ENCODE measurements at regions not wholly inside any gene's neighbourhood (a gene's known extent, or its start where the extent isn't known, plus 50 kb on each side); places are given as distances from the start of the nearest gene placed in this dataset.

DNA sequence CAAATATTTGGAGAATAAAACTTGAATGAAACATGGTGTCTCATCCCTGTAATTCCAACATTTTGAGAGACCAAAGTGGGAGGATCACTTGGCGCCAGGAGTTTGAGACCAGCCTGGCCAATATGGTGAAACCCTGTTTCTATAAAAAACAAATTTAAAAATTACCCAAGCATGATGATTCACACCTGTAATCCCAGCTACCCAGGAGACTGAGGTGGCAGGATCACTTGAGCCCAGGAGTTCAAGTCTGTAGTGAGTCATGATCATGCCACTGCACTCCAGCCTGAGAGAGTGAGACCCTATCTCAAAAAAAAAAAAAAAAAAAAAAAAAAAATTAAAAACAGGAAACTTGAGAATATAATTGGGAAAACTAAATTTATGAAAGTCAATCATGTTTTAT, 481.1 kb downstream of the SEMA3D start:
- no peaks in the 10 kb centered on the region for H3K36me3 ChIP-seq (ENCODE audit: low read depth, missing control alignments)
- no peak overlapping the region for H3K4me3 ChIP-seq
- H3K27me3 ChIP-seq, result no peaks in the 10 kb centered on the region
- intact Hi-C loops (cut with DNase I; ENCODE audit: low total_unique reads), result no loop called here
- no peak for TF ChIP-seq POLR2A (IDR thresholded peaks at IDR 0.05)
- TF ChIP-seq, protein P1, sequence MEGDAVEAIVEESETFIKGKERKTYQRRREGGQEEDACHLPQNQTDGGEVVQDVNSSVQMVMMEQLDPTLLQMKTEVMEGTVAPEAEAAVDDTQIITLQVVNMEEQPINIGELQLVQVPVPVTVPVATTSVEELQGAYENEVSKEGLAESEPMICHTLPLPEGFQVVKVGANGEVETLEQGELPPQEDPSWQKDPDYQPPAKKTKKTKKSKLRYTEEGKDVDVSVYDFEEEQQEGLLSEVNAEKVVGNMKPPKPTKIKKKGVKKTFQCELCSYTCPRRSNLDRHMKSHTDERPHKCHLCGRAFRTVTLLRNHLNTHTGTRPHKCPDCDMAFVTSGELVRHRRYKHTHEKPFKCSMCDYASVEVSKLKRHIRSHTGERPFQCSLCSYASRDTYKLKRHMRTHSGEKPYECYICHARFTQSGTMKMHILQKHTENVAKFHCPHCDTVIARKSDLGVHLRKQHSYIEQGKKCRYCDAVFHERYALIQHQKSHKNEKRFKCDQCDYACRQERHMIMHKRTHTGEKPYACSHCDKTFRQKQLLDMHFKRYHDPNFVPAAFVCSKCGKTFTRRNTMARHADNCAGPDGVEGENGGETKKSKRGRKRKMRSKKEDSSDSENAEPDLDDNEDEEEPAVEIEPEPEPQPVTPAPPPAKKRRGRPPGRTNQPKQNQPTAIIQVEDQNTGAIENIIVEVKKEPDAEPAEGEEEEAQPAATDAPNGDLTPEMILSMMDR (IDR thresholded peaks at IDR 0.05), result no peak
- no peak overlapping the region for H3K27ac ChIP-seq
- DNase-seq, result no peak
- no peaks in the 10 kb centered on the region for H3K4me1 ChIP-seq
- no peaks in the 10 kb centered on the region for H3K9me3 ChIP-seq
- 100% methylated on average over 1 of the region's 1 CpG for WGBS, 2 donors

DNA sequence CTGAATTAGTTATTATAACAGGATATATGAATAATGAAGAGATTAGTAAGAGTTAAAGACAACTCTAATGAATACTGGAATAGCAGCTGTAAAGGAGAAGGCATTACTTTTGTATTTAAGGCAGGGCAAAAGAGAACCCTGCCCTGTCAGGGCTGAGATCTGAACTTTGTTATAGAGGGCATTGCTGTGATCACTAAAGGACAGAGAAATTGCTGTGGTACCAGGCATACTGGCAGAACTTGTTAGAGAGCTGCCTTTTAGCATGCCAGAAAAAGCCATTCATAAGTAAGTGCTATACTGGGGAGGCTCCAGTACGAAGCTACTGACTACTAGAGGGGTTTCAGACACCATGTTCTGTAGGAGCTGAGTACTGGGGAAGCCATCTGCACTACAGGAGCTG, 481.8 kb downstream of the SEMA3D start:
- H3K27ac ChIP-seq, result no peak overlapping the region
- no peaks in the 10 kb centered on the region for H3K36me3 ChIP-seq (ENCODE audit: low read depth, missing control alignments)
- DNase-seq, result no peak
- H3K4me3 ChIP-seq, result no peak overlapping the region
- TF ChIP-seq POLR2A (IDR thresholded peaks at IDR 0.05), result no peak
- TF ChIP-seq, protein P1 (IDR thresholded peaks at IDR 0.05), result no peak
- intact Hi-C loops (cut with DNase I; ENCODE audit: low total_unique reads), result no loop called here
- no peaks in the 10 kb centered on the region for H3K4me1 ChIP-seq
- H3K9me3 ChIP-seq, result no peaks in the 10 kb centered on the region
- 86 to 88% methylated on average over 1 of the region's 1 CpG for WGBS, 2 donors
- H3K27me3 ChIP-seq, result no peaks in the 10 kb centered on the region

DNA sequence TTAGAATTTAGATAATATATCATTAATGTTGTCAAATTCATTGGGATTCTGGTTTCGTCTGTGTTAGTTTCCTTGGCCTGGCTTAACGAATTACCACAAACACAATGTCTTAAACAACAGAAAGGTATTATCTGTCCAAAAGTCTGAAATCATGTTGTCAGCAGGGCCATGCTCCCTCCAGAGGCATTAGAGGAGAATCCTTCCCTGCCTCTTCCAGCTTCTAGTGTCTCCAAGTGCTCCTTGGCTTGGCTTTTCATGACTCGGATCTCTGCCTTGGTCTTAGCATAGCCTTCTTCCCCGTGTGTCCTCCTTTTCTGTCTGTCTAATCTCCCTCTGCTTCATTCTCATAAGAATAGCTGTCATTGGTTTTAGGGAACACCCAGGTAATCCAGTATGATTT, 482.5 kb downstream of the SEMA3D start:
- H3K4me1 ChIP-seq, result no peaks in the 10 kb centered on the region
- intact Hi-C loops (cut with DNase I; ENCODE audit: low total_unique reads), result no loop called here
- DNase-seq, result no peak
- no peaks in the 10 kb centered on the region for H3K36me3 ChIP-seq (ENCODE audit: low read depth, missing control alignments)
- H3K9me3 ChIP-seq, result no peaks in the 10 kb centered on the region
- H3K27ac ChIP-seq, result no peak overlapping the region
- H3K27me3 ChIP-seq, result no peaks in the 10 kb centered on the region
- TF ChIP-seq, protein P1 (IDR thresholded peaks at IDR 0.05), result no peak
- TF ChIP-seq POLR2A (IDR thresholded peaks at IDR 0.05), result no peak
- H3K4me3 ChIP-seq, result no peak overlapping the region
- 81 to 89% methylated on average over 4 of the region's 4 CpGs for WGBS, 2 donors

DNA sequence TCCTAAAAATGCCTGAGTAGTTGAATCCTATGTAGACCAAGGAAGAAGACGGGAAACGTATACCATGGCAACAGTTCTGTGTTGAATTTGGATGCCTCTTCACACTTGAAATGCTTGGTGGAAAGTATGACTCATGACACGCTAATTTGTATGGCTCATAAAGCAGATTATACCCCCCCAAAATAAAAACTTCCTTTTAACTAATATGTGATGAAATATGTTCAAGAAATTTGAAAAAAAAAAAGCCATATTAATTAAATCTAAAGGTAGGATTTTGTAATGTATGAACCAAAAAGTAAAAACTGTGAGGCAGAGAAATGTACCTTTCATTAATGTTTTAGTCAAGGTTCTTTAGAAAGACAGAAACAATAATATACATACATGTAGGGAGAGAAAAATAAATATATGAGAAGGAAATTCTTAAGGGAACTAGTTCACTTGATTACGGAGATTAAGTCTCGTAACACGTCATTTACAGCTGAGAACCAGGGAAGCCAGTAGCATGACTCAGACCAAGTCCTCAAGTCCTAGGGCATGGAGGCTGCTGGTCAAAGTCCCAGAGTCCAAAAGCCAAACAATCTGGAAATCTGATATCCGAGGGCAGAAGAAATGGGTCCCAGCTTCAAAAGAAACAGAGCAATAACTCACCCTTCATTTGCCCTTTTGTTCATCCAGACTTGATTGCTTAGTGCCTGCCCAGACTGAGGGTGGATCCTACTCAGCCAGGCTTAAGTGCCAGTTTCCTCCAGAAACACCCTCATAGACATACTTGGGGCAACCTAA, 485.1 kb downstream of the SEMA3D start:
- Histone ChIP-seq H3K4me1 (no peaks in the 10 kb centered on the region), H3K9me3 (no peaks in the 10 kb centered on the region), H3K27me3 (no peaks in the 10 kb centered on the region), H3K27ac (no peak overlapping the region), H3K36me3 (ENCODE audit: low read depth, missing control alignments) (no peaks in the 10 kb centered on the region), H3K4me3 (no peak overlapping the region)
- no peak for DNase-seq
- TF ChIP-seq POLR2A (IDR thresholded peaks at IDR 0.05), result no peak
- TF ChIP-seq, protein P1 (IDR thresholded peaks at IDR 0.05), result no peak
- intact Hi-C loops (cut with DNase I; ENCODE audit: low total_unique reads), result no loop called here
- WGBS, 2 donors, result 83 to 84% methylated on average over 7 of the region's 7 CpGs
